GM12878 (cell line): ENCODE measurements at regions not wholly inside any gene's neighbourhood (a gene's known extent, or its start where the extent isn't known, plus 50 kb on each side); places are given as distances from the start of the nearest gene placed in this dataset.

Experiments
- ATAC-seq: fragments of 200-7000 bp; cut with Tn5 transposase; 3 replicates; pipeline ENCODE4 v1.9.1; 2020; ENCODE audit warnings: mild to moderate bottlenecking, moderate library complexity
- BruUV-seq: library from RNA; stranded (reverse); fragments of 400-500 nt; replicated peaks from 2 replicates; lab custom pipeline; 2021; lab: Mats Ljungman, UMichigan
- CTCF ChIA-PET: fragments of 300-600 bp; sonication (Branson Sonifier 250); formaldehyde crosslinking; extraction: SDS; loops from one replicate; lab custom pipeline; 2021; ENCODE audit warnings: inconsistent platforms; lab: Yijun Ruan, JAX
- POLR2A ChIA-PET: fragments of 350-600 bp; formaldehyde crosslinking; extraction: SDS; loops from one replicate; lab custom pipeline; 2021; ENCODE audit warnings: inconsistent platforms; lab: Charles Lee
- RAD21 ChIA-PET: fragments of 300-600 bp; sonication (Branson Sonifier 250); formaldehyde crosslinking; loops from one replicate; lab custom pipeline; 2023; ENCODE audit warnings: antibody characterized with exemption; ENCODE audit not compliant: unreplicated experiment; lab: Charles Lee
- SMC1A ChIA-PET: fragments of 300-600 bp; sonication (Branson Sonifier 250); formaldehyde crosslinking; loops from one replicate; lab custom pipeline; 2023; ENCODE audit not compliant: unreplicated experiment, uncharacterized antibody; lab: Charles Lee
- DNase-seq: peaks from one replicate; pipeline ENCODE4 v3.0.0-alpha.2; 2011; ENCODE audit warnings: low read depth, low spot score
- FAIRE-seq: peaks from 3 replicates; lab custom pipeline; 2011; peaks lifted over from hg19 to GRCh38; lab: Jason Lieb, UNC
- H2AFZ ChIP-seq: 2 replicates; pipeline ENCODE4 v1.6.0; 2011; ENCODE audit warnings: low read depth, low read length, control low read depth; ENCODE audit not compliant: control insufficient read depth
- H3K27ac ChIP-seq: 2 replicates; pipeline ENCODE4 v1.5.1; 2011; ENCODE audit warnings: control low read depth; ENCODE audit not compliant: control insufficient read depth, insufficient read depth
- H3K27me3 ChIP-seq, 2 experiments: replicated peaks in 1 of 2; 2 replicates each; pipeline versions ENCODE4 v1.6.0 to v1.6.1; 2011; ENCODE audit warnings: low read length in 1 of 2; ENCODE audit not compliant: control insufficient read depth in 2 of 2, insufficient read depth in 2 of 2
- H3K36me3 ChIP-seq, 2 experiments: 2 replicates each; pipeline ENCODE4 v1.5.1; 2011; ENCODE audit warnings: low read length in 1 of 2; ENCODE audit not compliant: control insufficient read depth in 2 of 2, insufficient read depth in 2 of 2
- H3K4me1 ChIP-seq: 2 replicates; pipeline ENCODE4 v1.6.1; 2011; ENCODE audit warnings: mild to moderate bottlenecking, low read length, moderate library complexity, mixed read lengths; ENCODE audit not compliant: control insufficient read depth, insufficient read depth
- H3K4me2 ChIP-seq: 2 replicates; pipeline ENCODE4 v1.6.0; 2011; ENCODE audit warnings: control low read depth; ENCODE audit not compliant: control insufficient read depth, insufficient read depth
- H3K4me3 ChIP-seq: fragments of 200-600 bp; sonication (generic); 2 replicates; pipeline ENCODE4 v1.5.1; 2016
- H3K79me2 ChIP-seq: 2 replicates; pipeline ENCODE4 v1.6.0; 2011; ENCODE audit warnings: low read length; ENCODE audit not compliant: control insufficient read depth, insufficient read depth
- H3K9ac ChIP-seq: 2 replicates; pipeline ENCODE4 v1.8.0; 2011; ENCODE audit warnings: low read length, control low read depth, mixed read lengths; ENCODE audit not compliant: control insufficient read depth, insufficient read depth
- H3K9me3 ChIP-seq: replicated peaks from 3 replicates; pipeline ENCODE4 v1.5.1; 2011; ENCODE audit warnings: mild to moderate bottlenecking, low read length; ENCODE audit not compliant: control insufficient read depth, insufficient read depth
- H4K20me1 ChIP-seq: 2 replicates; pipeline ENCODE4 v1.6.0; 2011; ENCODE audit not compliant: control insufficient read depth, insufficient read depth
- ASH2L ChIP-seq: fragments of 300-600, 200-600 bp; sonication (generic); IDR thresholded peaks from 2 replicates; pipeline ENCODE4 v1.6.1; 2017; ENCODE audit warnings: low read depth, mild to moderate bottlenecking, borderline replicate concordance
- ATF3 ChIP-seq: IDR thresholded peaks from 2 replicates; pipeline ENCODE4 v1.6.1; 2011; ENCODE audit warnings: low read depth, mild to moderate bottlenecking, low read length, moderate library complexity, borderline replicate concordance; ENCODE audit errors: extremely low read depth
- BCL3 ChIP-seq: IDR thresholded peaks from 2 replicates; pipeline ENCODE4 v1.6.1; 2011; ENCODE audit warnings: borderline replicate concordance, low read depth, mild to moderate bottlenecking, moderate library complexity, low read length; ENCODE audit not compliant: insufficient read depth, poor library complexity, severe bottlenecking
- BMI1 ChIP-seq: fragments of 450-650 bp; IDR thresholded peaks from 2 replicates; pipeline ENCODE4 v1.6.1; 2016; ENCODE audit warnings: mild to moderate bottlenecking, moderate library complexity, borderline replicate concordance
- CBFB ChIP-seq: IDR thresholded peaks from 2 replicates; pipeline ENCODE4 v1.6.1; 2016; ENCODE audit warnings: antibody characterized with exemption, low read depth
- CUX1 ChIP-seq: IDR thresholded peaks from 2 replicates; pipeline ENCODE4 v1.6.1; 2012; ENCODE audit warnings: improper control_type of control experiment, low read depth, low read length; ENCODE audit not compliant: insufficient replicate concordance
- EGR1 ChIP-seq, 2 experiments: IDR thresholded peaks; 1 replicate in 1 of 2; 2 replicates in 1 of 2; pipeline ENCODE4 v1.6.1; 2011 to 2012; ENCODE audit warnings: low read depth in 2 of 2, low read length in 2 of 2, borderline replicate concordance in 1 of 2, mild to moderate bottlenecking in 1 of 2, moderate library complexity in 1 of 2
- NR2C2 ChIP-seq: IDR thresholded peaks from 2 replicates; pipeline ENCODE4 v1.6.1; 2011; ENCODE audit warnings: borderline replicate concordance, low read depth; ENCODE audit not compliant: control insufficient read depth, insufficient read length
- PAX5 ChIP-seq: IDR thresholded peaks from 2 replicates; pipeline ENCODE4 v1.6.1; 2011; ENCODE audit warnings: low read depth, low read length, borderline replicate concordance
- SPI1 ChIP-seq: IDR thresholded peaks from 2 replicates; pipeline ENCODE4 v1.6.1; 2011; ENCODE audit warnings: low read depth, mild to moderate bottlenecking, low read length, moderate library complexity, borderline replicate concordance; ENCODE audit not compliant: insufficient read depth
- SREBF2 ChIP-seq: IDR thresholded peaks from 2 replicates; pipeline ENCODE4 v1.6.1; 2012; ENCODE audit warnings: mild to moderate bottlenecking, low read length
- SUZ12 ChIP-seq: fragments of 200-600 bp; sonication (generic); IDR thresholded peaks from one replicate; pipeline ENCODE4 v1.6.1; 2018; ENCODE audit warnings: antibody characterized with exemption, mild to moderate bottlenecking; ENCODE audit not compliant: unreplicated experiment
- YBX1 ChIP-seq: fragments of 450-650 bp; IDR thresholded peaks from 2 replicates; pipeline ENCODE4 v1.6.1; 2016; ENCODE audit warnings: antibody characterized with exemption
- ZBTB33 ChIP-seq: fragments of 450-650 bp; IDR thresholded peaks from 2 replicates; pipeline ENCODE4 v1.6.1; 2017; ENCODE audit warnings: mild to moderate bottlenecking
- ZNF274 ChIP-seq: IDR thresholded peaks from one replicate; pipeline ENCODE4 v1.8.0; 2011; ENCODE audit not compliant: insufficient read length, insufficient read depth
- WGBS: methylation state at CpG from one replicate; pipeline ENCODE4 v1.1.6; 2016; ENCODE audit warnings: low lambda C conversion rate; ENCODE audit not compliant: insufficient replicate concordance, insufficient coverage; ENCODE audit errors: missing lambda C conversion rate; 5-methylcytosine and 5-hydroxymethylcytosine counted together
- in situ Hi-C: fragments of 300-500 bp; cut with MboI; formaldehyde crosslinking; loops from 9 replicates; pipeline ENCODE4 v1.14.3; 2018; ENCODE audit warnings: mixed read lengths
- intact Hi-C: fragments of 100-400 bp; cut with micrococcal nuclease; formaldehyde crosslinking; loops from one replicate; pipeline ENCODE4 v1.14.2; 2022; ENCODE audit not compliant: unreplicated experiment

GRCh38 chr3:117473981-117474538 is 764.5 kb downstream of the TUSC7 start:
- Histone ChIP-seq H3K79me2 (no peaks in the 10 kb centered on the region), H4K20me1 (no peaks in the 10 kb centered on the region), H3K4me1 (no peaks in the 10 kb centered on the region), H3K27ac (no peak overlapping the region), H3K4me3 (no peak overlapping the region), H3K9ac (no peak overlapping the region), H3K36me3 (no peaks in the 10 kb centered on the region), H3K9me3 (no peaks in the 10 kb centered on the region), H3K4me2 (no peak overlapping the region), H3K27me3 (no peaks in the 10 kb centered on the region), H2AFZ (no peak overlapping the region)
- FAIRE-seq: no peak
- no TSS peak for BruUV-seq
- in situ Hi-C loops: no loop called here
- 26% methylated on average over 8 of the region's 8 CpGs for WGBS
- ATAC-seq: no peak
- ChIA-PET CTCF (interaction anchor here (1.1 to 1.4 kb wide), 2 partner anchors 40 to 67 kb away, joined by 3 to 5 read pairs; no protein-coding TSS in a partner anchor), SMC1A (interaction anchor here (0.8 to 2.6 kb wide), 9 partner anchors 10 to 51 kb away, joined by 3 to 17 read pairs (median 4); no protein-coding TSS in a partner anchor), POLR2A (interaction anchor here (1.1 kb wide), 1 partner anchor 13 kb away, joined by 4 read pairs; no protein-coding TSS in a partner anchor), RAD21 (interaction anchor here (0.8 to 1.8 kb wide), 4 partner anchors 10 to 52 kb away, joined by 3 to 4 read pairs (median 3); no protein-coding TSS in a partner anchor)
- no peak for DNase-seq
- intact Hi-C loops: no loop called here
- TF ChIP-seq NR2C2 (no peak), SUZ12 (no peak), CBFB (no peak), SPI1 (no peak), ZNF274 (no peak), PAX5 (no peak), YBX1 (no peak), EGR1 (IDR thresholded peaks at IDR 0.05; ENCODE audit: borderline replicate concordance in 1 of 2, low read depth in 2 of 2, low read length in 2 of 2) (no peak), BCL3 (no peak), BMI1 (no peak), ASH2L (no peak), ZBTB33 (no peak), SREBF2 (no peak), CUX1 (no peak), ATF3 (no peak)
